Activated CD4-positive, alpha-beta T cell treated with anti-CD3 and anti-CD28 coated beads, Interleukin-2, amount 50 U/mL, for 16 hours (primary cell): ENCODE measurements at regions not wholly inside any gene's neighbourhood (a gene's known extent, or its start where the extent isn't known, plus 50 kb on each side); places are given as distances from the start of the nearest gene placed in this dataset.

Experiments used
- DNase-seq: peaks from one replicate; pipeline ENCODE4 v3.0.0-alpha.2; 2020

DNA sequence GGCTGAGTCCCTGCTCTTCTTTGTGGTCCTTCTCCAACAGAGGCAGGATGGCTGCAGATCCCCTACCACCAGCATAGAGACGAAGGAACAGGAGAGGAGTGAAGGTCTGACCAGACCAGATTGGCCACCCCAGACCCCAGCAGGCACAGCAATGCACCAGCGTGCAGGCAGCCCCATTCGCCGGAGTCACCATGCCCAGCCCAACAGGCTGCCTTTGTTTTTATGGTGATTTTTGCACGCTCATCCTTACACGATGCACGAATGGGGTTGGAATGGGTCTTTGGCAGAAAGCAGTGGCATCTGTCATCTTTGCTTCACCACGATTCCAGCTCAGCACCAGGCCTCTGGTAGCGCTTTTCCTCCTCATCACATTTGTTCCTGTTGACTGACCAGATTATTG is 427.6 kb downstream of the INHBA start:
- no peak for DNase-seq

DNA sequence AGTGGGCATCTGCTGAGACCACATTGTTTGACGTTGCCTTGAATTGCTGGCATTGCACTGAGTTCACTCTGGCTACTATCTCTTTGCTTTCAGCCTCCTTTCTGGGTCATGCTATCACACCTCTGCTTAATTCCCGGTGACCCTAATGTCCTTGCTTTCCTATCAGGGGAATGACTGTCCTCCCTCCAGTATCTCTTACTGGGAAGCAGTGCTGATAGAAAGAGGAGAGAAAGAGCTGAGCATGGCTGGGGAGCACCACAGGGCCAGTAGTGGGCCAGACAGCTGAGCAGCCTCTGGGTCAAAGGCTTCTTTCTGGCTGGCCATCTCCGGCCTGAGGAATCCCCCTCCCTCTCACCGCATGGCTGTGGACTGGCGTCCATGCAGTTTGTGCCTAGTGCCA is 428.7 kb downstream of the INHBA start:
- no peak for DNase-seq

DNA sequence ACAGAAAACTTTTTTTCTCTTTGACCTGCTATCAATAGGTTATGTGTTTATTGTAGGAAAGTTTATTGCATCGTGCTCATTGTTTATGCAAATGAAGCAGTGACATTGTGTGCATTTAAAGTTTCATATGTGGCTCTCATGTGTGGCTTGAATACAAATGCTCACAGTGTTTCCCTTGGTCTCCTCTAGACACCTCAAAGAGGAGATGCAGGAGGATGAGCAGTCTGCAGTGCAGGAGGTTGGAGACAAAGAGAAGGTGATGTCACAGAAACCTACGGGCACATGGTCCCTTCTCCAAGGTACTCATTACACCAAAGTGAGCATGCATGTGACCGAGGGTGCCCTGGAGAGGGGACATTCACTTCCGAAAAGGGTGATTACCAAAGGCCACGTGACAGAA is 430.2 kb downstream of the INHBA start:
- DNase-seq, result no peak

DNA sequence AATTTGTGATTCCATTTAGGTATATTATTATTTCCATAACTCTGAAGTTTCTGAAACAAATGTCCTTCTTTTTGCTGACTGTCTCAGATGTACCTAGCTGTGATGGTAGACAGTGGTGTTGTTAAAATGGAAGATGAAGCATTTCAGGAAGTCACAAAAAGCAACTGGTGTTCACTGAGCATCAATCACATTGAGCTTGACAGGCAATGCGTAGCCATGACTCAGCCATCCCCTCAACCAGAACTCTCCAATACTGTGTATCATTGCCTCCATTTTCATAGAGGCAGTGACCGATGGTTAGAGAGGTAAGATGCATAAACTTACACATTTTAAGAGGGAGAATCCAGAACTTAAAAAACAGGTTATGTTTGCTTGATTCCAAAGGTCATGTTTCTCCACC is 434.0 kb downstream of the INHBA start:
- no peak for DNase-seq

DNA sequence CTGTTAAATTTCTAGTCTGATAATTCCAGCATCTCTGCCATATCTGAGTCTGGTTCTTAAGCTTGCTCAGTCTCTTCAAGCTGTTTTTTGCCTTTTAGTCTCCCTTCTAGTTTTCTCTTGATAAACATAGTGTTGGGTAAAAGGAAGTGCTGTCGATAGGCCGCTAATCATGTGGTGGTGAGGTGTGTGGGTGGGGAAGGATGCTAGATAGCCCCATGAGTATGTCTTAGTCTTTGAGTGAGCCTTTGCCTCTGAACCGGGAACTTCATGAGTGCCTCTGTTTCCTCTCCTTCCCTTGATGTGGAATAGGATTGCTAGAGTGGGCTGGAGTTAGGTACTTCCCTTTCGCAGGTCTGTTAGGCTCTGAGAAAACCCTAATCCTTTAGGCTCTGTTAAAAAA is 441.8 kb downstream of the INHBA start:
- no peak for DNase-seq

DNA sequence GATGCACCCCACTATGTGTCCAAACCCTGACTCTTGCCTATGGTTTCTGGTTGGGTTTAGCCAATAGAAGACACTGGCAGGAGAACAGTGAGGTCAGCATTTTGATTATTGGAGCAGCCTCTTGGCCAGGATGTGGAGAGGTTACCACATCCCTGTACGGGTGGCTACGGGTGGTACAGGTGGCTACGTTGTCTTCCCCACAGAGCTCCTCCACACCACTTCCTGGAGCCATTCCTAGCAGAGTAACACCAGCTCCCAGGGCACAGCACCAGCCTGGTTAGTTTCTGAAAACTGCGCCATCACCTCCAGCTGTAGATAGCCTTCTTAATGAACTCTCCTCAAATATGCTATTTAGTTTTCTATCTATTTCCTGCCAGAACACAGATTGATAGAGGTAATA is 445.2 kb downstream of the INHBA start:
- DNase-seq, result no peak

DNA sequence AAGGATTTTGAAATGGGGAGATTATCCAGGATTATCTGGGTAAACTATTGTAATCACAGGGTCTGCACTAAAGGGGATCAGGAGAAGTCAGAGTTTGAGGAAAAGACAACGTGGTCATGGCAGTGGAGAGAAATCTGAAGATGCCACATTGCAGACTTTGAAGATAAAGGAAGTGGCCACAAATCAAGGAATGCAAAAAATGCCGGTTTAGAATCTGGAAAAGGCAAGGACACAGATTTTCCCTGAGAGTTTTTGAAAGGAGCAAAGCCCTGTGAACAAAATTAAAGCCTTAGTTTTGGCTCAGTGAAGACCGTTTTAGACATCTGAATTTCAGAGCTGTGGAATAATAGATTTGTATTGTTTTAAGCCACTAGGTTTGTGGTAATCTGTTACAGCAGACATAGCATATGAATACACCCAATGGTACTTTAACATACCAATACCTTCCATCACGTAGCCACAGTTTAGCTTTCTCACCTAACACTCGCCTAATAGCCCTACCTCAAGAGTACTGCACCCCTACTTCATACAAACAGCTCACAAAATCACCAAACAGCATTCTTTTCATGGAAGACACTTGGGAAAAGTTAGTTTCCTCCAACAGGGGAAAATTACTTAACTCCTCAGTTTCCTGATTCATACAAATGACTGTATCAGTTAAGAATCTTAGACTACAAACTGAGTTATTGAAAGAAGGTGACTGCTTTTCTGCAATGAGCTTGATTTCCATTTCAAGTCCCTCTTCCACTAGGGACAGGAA is 446.5 kb downstream of the INHBA start:
- DNase-seq, result no peak

DNA sequence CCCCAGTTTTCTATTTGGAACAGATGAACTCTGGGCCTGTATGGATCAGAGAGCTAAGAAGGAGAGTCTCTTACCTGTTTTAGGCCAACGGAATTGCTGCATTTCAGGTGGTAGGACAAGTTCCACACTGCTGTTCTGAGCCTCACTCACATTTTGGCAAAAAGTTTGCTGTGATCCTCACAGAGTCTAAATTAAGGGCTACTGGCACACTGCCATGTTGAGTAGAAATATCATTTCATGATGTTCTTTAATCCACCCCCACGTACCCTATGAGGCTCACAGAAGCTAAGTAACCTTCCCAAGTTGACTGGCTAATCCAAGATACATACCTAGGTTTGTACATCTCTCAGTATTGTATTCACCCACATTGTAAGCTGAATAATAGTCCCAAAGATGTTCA is 447.2 kb downstream of the INHBA start:
- no peak for DNase-seq

DNA sequence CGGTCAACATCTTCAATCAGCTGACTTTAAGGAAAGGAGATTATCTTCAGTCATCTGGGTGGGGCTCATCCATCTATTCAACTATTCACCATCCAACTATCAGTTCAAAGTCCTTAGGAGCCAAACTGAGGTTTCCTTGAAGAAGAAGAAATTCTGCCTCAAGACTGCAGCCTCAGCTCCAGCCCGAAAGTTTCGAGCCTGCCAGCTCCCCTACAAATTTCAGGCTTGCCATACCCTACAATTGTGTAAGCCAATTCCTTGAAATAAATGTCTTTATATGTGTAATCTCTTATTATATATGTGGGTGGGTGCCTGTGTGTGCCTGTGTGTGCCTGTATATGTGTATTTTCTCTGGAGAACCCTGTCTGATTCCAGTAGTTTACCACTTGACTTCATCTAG is 447.8 kb downstream of the INHBA start:
- no peak for DNase-seq

DNA sequence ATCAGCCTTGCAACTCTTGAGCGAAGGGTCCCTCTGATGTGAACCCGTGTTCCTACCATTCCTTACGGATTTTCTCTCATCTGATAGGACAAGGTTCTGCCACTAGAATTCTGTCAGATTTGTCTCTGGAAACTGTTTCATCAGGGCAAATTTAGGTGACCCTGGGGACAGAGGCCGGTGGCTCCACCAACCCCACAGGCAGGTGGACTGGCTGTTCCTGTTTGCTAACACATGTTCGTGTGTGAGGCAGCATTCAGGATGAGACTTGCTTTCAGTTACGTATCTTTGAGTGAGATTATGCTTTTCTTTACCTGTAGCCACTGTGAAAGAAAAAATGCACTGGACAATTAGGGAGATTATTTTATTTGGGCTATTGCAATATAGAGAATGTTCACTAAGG is 449.9 kb downstream of the INHBA start:
- no peak for DNase-seq

DNA sequence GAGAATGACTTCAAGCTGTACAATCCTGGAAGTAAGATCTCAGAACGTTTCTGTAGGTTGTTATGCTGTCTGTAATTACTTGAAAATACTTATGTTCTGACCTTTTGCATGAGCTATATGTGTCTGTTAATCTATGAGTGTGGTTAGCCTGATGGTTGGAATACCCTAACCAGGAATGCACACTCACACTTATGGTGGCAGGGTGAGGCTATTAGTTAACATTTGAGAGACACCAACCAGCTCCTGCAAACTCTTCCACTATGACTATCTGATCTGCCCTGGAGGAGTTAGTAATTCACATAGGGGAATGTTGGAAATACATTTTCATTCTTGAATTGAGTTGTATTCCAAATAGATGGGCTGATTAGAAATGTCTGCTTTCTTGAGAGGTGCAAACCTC is 450.3 kb downstream of the INHBA start:
- DNase-seq, result no peak

DNA sequence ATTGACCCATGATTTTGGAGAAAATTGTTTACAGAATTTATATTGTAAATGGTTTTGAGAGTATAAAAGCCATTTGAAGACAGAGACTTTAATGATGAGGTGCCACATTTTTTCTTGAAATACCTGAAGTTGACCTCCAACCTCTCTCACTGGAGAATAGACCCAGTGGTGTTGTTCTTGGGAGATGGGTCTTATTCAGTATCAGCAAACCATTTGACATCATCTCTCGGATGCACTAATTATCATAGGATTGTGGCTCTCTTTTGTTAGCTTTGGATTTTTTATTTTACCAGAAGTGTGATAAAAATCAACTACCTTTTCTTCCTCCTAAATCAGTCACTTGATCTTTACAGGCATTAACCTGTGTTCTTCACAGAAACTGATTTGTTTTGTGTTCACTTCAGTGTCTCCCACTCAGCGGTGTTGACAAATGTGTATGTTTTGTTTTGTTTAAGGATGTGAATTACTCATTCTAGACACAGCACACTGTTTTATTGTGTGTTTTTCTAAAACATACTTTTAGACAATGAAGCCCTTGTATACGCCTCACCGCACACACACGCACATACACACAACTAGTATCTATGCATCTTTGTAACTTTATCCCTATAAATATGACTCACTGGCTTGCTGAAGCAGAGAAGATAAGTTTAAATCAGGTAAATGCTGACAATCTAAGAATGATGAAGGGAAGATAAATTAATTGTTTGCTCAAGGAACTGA is 455.6 kb downstream of the INHBA start:
- DNase-seq, result no peak

DNA sequence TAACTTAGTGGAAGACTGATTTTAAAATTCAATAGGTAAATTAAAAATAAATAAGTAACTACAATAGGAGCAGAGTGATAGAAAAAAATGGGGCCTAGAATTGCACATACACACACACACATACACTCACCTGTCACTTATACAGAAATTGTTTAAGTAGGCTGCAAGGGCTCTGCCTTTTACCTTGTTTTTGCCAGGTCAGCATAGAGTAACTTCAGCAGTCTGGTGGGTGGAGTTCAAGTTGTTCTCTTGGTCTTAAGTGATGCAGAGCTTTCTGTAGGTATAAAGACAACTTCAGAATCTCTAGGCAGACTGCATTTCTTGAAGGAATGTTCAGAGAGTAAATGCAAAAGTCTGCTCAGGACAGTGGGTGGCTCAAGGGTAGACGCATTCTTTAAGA is 457.0 kb downstream of the INHBA start:
- no peak for DNase-seq

DNA sequence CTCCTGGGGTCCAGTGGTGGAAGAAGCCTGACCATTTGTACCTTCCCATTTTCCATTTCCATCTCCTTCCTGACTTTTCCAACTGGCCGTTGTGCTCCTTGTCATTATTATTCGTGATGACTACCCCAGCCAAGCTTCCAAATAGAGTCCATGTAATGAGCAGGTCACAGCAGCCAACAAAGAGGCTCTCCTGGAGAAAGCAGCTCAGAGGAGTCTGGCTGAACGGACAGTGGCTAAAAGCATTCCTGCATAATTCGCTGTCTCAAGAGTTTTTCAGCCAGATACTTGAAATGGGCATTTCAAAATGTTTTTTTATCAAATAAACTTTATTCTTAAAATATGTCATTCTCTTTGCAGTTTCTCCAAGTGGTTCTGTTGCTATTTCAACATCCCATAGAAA is 458.6 kb downstream of the INHBA start:
- DNase-seq, result no peak

DNA sequence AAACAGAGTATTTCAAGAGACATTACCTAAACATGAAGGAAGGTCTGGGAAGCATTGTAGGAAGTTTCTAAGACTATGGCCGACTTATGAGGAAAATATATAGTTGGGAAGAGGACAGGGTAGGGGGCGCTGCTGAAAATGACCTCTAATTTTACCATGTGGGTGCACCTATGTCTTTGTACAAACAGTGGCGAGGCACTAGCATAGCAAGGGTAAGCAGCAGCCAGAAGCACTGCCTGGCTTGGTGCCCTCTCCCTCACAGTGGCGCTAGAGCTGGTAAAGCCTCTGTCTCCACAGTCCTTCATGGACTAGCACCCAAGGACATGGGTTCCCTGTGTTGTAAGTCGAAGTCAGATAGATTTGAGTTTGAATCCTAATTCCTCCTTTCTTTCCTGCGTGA is 461.2 kb downstream of the INHBA start:
- no peak for DNase-seq

DNA sequence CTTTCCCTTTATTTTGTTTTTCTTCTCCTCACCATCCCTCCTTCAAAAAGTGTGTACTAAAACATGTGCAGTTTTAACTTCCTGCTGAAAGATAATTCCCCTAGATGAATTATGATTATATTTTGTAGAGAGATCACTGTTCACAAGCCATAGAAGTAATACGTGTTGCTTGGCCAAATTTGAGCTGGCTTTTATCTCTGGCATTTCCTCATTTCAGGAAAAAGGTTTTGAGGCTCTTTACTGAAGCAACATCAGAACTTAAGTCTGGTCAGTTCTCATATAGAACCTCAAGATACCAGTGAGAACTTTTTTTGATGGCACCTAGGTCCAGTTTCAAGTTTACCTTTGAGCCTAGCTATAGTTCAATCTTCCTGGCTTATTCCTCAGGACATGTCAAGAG is 463.3 kb downstream of the INHBA start:
- DNase-seq, result no peak

DNA sequence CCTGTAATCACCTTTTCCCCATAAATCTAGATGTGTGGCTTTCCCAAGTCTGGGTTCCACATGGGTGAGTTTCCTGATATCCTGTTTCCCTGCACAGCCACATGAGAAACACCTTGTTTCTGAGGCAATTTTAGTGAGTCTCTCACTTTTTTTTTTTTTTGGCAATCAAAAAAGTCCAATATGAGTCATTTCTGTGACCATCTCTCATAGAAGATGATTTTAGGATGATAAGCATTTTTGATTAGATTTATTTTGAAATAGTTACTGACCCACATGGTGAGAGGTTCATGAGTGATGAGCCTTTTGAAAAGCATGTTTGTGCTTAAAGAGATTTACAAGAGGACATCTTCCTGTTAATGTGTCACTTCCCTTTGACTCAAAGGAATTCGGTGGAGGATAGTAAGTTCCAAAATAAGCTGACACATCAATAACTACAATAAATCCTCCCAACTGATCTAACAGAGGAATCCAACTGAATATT is 464.0 kb downstream of the INHBA start:
- no peak for DNase-seq

DNA sequence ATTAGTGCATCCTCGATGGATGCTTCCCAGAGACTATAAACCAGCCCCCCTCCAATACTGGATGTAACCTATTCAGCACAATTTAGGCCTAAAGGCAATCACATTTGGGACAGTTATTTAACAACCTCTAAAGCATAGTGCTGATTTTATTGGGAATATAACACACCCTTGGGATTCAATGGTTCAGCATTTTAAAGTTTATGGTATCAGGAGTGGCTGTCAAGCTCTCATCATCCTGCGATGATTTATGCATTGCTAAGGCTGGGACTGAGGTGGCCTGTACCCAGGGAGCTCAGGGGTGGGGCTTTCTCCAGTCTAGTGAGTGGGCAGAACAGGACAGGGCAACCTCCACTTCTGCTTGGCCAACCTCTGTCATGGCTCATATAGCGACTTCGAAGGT is 464.9 kb downstream of the INHBA start:
- DNase-seq, result no peak

DNA sequence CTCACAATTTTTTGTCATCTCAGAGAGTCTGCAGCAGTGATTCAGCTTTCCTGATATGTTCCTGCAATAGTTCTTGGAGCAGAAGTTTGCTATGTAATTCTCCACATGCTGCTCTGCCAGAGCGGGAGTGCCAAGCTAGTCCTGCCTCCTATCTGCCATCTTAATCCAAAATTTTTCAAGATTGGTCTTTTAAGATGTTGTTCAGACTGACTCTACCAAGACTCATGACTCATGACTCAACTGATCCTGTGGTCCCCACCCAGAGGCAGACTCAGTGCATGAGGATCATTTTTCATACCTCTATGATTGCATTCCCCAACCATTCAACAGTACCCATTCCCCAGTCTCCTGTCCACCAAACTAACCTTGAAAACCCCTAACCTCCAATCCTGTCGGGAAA is 470.8 kb downstream of the INHBA start:
- no peak for DNase-seq

DNA sequence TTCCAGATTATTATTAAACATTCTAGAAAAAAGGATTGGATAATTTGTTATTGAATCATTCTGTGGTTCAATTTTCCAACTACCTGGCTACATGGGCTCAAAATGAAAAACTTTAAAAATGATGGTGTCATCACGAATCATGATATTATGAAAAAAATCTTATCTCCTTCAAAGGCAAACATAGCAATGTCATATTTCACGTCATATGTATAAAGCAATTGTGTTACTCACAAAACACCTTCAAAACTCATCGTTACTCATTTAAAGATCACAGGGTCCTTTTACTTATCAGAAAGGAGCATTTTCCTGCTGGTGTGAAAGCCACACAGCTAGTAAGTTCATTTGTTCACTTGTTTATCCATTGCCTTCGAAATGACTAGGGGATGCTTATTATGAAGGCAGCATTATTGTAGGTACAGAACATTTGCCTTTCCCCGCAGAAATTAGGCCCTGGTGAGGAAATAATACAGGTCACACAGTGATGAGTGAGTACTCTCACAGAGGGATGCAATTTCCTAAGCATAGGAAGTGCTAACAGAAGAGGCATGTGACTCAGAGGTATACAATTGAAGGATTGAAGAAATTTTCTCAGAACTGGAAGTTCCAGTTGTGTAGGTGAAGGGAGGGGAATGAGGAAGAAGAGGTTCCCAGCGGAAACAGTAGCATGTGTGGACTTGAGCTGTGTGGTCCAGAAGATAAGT is 478.7 kb downstream of the INHBA start:
- no peak for DNase-seq

DNA sequence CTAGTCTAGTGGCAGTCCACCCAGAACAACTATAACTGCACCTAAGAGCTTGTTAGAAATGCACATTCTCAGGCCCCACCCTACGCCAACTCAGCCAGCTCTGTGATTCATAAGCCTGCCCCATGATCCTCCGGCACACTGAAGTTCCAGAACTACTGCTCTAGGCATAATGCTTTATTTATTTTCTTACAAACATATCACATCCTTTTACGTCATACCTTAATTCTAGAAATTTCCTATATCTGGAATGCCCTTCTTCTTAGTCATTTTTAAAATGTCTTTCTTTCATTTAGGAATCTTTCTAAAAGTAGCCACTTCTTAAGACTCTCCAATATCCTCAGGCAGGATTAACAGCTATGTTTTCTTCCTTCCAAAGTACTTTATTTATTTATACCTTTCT is 480.1 kb downstream of the INHBA start:
- DNase-seq, result no peak

DNA sequence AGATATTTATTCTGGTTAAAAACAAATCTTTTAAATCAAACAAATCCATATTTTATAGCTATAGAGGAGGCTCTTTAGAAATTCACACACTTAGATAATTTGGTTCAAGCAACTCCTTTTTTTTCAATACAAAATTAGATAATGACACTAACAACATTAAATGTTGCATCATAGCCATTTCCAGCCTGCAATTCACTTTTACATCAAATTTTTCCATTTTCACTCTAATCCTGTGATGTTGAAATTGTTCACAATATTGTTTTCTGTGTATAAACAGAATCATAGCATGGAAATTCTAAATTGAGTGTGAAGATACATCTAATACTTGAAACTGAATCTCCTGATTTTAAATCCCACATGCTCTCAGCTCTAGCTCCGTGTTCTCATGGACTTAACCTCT is 482.6 kb downstream of the INHBA start:
- no peak for DNase-seq

DNA sequence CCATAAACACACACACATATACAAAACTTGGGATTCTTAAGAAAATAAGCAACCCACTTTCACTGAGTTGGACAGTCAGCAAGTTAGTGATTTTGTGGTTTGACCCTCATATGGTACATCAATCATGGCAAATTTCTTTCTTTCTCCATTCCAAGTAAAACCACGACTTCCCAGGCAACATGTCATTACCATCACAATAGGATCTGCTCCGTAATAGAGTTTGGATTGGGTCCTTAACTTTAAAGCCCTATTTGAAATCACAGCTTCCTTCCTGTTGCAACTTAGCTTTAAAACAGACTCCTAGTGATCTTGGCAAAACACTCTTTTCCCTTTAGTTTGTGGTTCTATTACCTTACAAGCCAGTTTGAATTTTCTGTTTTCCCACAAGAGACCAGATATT is 483.6 kb downstream of the INHBA start:
- no peak for DNase-seq

DNA sequence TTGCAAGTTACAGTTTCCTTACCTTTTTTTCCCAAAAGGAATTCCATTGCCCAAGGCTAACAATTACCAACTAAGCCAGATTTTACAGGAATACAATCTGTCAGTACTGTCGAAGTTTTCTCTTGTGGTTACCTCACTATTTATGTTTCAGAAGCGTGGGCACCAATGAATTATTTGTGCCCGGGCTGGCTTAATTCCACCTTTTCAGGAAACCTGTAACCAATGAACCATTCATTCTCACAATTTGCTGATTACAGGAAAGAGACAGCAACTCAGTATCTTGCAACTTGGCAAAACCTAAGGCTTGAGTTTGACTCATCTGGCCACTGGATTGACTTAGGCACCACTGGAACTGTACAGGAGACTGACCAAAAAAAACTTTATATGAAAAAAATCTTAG is 485.6 kb downstream of the INHBA start:
- no peak for DNase-seq
